ENCODE measurements at regions not wholly inside any gene's neighbourhood (a gene's known extent, or its start where the extent isn't known, plus 50 kb on each side); places are given as distances from the start of the nearest gene placed in this dataset.

DNA sequence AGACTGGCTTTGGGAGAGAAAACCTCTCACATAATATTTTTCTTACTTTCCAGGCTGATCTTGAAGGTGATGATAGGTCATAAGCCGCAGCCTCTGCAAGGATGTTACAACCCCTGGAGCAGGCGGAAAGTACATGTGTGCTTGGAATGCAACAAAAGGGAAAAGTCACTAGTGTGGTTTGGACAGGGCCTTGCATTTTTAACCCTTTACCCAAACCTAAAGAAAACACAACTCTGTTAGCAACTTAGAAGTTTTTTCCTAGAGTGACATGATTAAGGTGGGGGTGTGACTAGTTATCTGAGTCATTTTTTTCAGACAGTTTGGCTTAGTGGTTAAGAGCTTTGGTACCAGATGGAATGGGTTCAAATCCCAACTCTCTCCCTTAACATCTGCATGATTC lies 97.0 kb downstream of the TMEM30B start:
- TF ChIP-seq, protein P1, sequence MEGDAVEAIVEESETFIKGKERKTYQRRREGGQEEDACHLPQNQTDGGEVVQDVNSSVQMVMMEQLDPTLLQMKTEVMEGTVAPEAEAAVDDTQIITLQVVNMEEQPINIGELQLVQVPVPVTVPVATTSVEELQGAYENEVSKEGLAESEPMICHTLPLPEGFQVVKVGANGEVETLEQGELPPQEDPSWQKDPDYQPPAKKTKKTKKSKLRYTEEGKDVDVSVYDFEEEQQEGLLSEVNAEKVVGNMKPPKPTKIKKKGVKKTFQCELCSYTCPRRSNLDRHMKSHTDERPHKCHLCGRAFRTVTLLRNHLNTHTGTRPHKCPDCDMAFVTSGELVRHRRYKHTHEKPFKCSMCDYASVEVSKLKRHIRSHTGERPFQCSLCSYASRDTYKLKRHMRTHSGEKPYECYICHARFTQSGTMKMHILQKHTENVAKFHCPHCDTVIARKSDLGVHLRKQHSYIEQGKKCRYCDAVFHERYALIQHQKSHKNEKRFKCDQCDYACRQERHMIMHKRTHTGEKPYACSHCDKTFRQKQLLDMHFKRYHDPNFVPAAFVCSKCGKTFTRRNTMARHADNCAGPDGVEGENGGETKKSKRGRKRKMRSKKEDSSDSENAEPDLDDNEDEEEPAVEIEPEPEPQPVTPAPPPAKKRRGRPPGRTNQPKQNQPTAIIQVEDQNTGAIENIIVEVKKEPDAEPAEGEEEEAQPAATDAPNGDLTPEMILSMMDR (IDR thresholded peaks at IDR 0.05; ENCODE audit: insufficient read depth, low read depth, low read length): no peak
- no peak for TF ChIP-seq EZH2 (IDR thresholded peaks at IDR 0.05; ENCODE audit: insufficient read depth, low read length)

Data from astrocyte (in vitro differentiated cells and primary cell).